Esophagus squamous epithelium (tissue), 4 donors: ENCODE measurements at regions not wholly inside any gene's neighbourhood (a gene's known extent, or its start where the extent isn't known, plus 50 kb on each side); places are given as distances from the start of the nearest gene placed in this dataset.

Experiments used
- CTCF ChIP-seq, 6 experiments: fragments of 450-650 bp in 4 of 6; fragments of 200-600 bp in 2 of 6; sonication (generic) in 2 of 6; IDR thresholded peaks; one replicate each; pipeline ENCODE4 v1.5.1; 2016 to 2019; ENCODE audit warnings: antibody characterized with exemption in 6 of 6, mild to moderate bottlenecking in 4 of 6, moderate library complexity in 4 of 6
- POLR2A ChIP-seq, 4 donors: fragments of 450-650 bp; IDR thresholded peaks; one replicate each; pipeline ENCODE4 v1.6.1; 2017; ENCODE audit warnings: antibody characterized with exemption in 4 of 4, mild to moderate bottlenecking in 4 of 4, moderate library complexity in 3 of 4

DNA sequence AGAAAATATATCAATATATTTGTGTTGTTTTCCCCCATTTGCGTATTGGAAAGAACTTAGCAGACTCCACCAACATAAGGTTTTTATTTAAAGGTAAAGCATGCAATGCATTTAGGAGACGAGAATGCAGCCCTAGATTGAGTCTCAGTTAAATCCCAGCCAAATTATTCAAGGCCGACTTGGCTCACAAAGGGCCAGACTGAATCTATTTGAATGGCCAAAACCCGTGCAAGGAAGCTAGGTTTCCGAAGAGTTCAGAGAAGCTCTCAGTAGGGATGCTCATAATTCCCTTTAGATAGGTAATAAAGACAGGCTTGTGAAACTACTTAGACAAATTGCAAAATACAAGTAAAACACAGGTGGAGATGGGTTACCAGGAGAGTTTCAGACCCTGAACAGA lies 520.3 kb downstream of the CDH9 start:
- no peak for TF ChIP-seq POLR2A (IDR thresholded peaks at IDR 0.05)
- no peak for TF ChIP-seq CTCF (IDR thresholded peaks at IDR 0.05)
